ACHN (cell line): ENCODE measurements at regions not wholly inside any gene's neighbourhood (a gene's known extent, or its start where the extent isn't known, plus 50 kb on each side); places are given as distances from the start of the nearest gene placed in this dataset.
"Not testable (repeated sequence)": the region's sequence is repeated elsewhere in the genome, so short reads cannot be mapped to it uniquely, and the experiment has no call there.

Source experiments
- DNase-seq: peaks from one replicate; pipeline ENCODE4 v3.0.0-alpha.2; 2015
- in situ Hi-C: cut with HindIII; loops from 2 replicates; pipeline ENCODE4 v1.10.0; 2017; ENCODE audit warnings: low sequenced_read_pairs, low pct_ligation_motif_present, low pct_unique_long_range_greater_than_20kb

GRCh38 chr2:87672404-87672803 is 75.5 kb upstream of the PLGLB2 start:
- in situ Hi-C loops, DNase-seq: not testable (repeated sequence)

DNA sequence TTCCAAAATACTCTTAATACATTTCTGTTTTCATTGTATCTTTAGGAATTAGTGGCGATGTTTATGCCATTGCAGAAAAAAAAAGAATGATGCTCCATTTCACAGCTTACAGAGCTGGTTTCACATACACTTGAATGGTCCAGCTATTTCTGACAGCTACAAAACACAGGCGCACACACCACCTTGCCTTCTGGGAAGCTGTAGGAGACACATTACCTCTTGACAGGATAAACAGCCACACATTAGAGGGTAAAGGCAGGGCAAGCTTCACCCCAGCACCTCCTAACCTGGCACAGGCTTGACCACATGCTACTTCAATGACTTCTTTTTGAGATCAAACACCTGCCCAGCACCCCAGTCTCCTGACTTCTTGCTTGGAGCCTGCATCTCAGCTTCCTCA is 73.2 kb upstream of the PLGLB2 start:
- DNase-seq, in situ Hi-C loops: not testable (repeated sequence)

DNA sequence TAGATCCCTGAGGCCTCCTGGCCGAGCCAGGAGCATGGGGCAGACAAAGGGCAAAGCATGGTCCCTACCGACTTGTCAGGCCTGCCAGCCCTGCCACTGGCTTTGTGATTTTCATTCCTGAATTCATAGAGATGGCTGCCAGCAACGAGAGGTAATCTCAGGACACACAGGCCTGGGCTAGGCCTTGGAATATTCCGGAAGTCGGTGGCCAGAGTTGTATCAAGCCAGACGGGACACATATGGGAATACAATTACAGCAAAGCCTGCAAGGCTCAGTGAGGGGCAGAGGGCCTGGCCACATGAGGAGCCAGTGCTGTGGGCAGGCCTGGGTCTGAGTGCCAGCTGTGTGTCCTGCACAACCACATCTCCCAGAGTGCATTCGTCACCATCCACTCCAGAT is 72.4 kb upstream of the PLGLB2 start:
- DNase-seq, in situ Hi-C loops: not testable (repeated sequence)

DNA sequence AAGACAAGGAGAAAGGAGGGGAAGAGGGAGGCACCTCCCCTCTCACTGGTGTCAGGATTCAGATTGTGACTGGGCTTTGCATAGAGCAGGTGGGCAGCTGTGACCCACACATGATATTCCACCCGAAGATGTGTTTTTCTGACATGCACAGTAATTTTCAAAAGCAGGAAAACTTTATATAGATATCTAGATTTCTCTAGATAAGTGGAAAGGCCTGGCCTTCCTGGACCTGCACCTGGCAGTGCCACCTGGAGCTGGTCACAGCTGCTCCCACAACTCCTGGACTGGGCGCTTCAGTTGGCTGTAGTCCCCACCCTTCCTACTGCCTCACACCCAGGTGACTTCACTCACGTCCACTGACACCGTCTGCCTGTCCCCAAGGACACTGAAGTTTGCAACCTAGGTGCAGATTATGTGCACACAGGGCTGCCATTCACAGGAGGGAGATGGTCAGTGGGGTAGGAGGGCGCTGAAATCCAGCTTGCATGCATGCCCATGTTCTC is 70.4 kb upstream of the PLGLB2 start:
- DNase-seq, in situ Hi-C loops: not testable (repeated sequence)

DNA sequence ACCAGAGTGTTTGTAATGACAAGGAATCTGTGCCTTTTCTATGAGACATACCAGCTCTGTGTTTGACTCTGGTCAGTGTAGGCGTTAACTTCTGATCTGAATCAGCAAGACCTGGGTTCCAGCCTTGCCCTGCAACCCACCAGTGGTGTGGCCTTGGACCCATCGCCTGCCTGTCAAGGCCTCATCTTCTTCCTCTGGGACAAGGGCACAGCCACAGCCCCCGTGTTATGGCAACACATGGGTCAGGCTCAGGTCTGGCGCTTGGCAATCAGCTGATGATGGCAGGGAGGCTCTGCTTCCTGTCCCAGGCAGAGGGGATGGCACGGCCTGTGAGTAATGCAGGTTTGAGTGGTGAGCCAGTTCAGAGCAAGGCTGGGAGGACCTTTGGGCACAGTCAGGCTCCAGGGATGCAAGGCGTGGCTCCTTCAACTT is 69.1 kb upstream of the PLGLB2 start:
- in situ Hi-C loops, DNase-seq: not testable (repeated sequence)

DNA sequence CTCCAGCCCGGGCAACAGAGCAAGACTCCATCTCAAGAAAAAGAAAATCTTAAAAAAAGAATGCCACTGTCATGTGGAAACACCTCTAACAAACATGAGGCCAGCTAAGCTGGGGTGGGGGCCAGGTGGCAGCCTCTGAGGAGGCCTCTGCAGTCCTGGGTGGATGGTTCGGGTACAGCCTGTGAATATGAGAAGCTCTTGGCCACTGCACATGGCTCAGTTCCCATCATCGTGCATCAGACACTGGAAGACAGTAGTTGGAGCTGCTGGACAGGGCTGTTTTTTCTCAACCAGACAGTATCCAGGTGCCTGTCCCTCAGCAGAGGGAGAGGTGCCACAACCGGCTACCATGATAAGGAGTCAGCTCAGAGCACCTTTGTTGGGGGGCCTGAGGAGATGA is 67.9 kb upstream of the PLGLB2 start:
- DNase-seq, in situ Hi-C loops: not testable (repeated sequence)

GRCh38 chr2:87680691-87681090 is 67.2 kb upstream of the PLGLB2 start:
- DNase-seq, in situ Hi-C loops: not testable (repeated sequence)

DNA sequence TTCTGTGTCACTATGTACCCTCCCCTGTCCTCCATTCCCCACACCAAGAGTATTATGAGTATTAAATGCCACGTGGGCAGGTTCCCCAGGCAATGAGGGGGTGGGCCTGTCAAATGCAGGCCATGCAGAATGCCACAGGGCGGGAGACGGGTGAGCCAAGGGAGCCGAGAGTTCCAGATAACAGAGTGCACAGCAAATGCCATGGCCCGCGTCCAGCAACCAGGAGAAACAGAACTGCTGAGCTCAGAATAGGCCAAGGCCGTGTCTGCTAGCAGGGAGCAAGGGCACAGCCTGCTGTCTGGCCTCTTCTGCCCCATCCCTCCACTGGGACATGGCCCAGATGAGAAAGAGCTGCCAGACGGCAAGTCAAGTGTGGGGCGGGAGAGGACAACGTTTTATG is 64.4 kb upstream of the PLGLB2 start:
- in situ Hi-C loops, DNase-seq: not testable (repeated sequence)

- in situ Hi-C loops, DNase-seq: not testable (repeated sequence)
Measured at GRCh38 chr2:87683961-87684360, 63.9 kb upstream of the PLGLB2 start.

DNA sequence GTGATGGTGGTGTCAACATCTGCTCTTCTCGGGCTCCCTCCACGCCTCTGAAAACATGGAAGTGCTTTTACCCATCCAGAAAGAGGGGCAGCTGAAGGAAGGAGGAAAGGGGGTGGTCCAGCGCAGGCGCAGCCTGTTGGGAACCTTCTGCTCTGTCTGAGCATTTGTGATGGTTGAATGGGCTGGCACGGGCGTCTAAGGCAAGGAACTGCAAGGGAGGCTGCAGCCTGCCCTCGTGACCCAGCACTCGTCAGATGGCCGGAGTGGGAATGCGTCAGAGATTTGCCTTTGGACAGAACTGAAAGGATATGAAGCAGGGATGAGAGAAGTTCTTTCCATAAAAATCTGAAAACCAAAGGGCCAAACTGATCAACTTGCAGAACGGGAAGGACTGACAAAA is 62.3 kb upstream of the PLGLB2 start:
- peak; percentile 37 for DNase-seq
- in situ Hi-C loops: not testable (repeated sequence)

- in situ Hi-C loops: not testable (repeated sequence)
Measured at GRCh38 chr2:87686873-87687549, 60.9 kb upstream of the PLGLB2 start.

GRCh38 chr2:87687550-87688270 is 60.2 kb upstream of the PLGLB2 start:
- in situ Hi-C loops, DNase-seq: not testable (repeated sequence)

More at GRCh38 chr2:87686873-87687549, 60.9 kb upstream of the PLGLB2 start:
- not testable (repeated sequence) for DNase-seq

- DNase-seq, in situ Hi-C loops: not testable (repeated sequence)
Measured at GRCh38 chr2:87691899-87692592, 55.8 kb upstream of the PLGLB2 start.

- DNase-seq, in situ Hi-C loops: not testable (repeated sequence)
Measured at GRCh38 chr2:87692914-87693313, 55.0 kb upstream of the PLGLB2 start.

GRCh38 chr2:87693882-87694281 is 54.0 kb upstream of the PLGLB2 start:
- in situ Hi-C loops: not testable (repeated sequence)

DNA sequence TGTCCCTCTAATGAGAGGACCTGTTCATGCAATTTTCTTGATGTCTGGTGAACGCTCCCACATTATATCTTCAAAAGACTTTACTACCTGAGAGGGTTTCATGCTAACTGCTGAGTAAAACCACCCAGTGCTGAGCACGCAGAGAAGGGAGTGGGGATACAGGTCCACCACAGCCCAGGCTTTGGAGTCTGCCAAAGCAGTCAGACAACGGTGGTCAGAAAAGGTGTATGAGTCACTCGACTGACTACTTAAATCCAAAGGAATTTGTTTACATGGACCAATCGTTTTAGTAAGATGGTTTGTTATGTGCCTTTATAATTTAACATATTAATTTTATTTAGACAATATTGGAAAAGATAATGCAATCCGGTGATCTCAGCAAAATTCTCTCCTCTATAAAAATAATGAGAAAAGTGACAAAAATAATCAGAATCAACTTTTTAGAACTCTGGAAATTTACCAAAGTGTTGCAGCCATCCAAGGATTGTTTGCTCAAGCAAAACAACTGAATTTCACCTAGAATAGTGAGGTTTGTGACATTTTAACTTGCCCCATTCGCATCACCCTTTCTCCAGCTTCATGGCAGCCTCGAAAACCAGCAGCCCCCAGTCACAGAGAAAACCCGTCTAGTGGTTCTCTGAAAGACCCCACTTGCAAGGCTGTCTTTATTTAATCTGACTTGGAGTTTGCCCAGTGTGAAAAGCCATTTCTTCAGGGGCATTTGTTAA is 52.1 kb upstream of the PLGLB2 start:
- DNase-seq, in situ Hi-C loops: not testable (repeated sequence)

More at GRCh38 chr2:87693882-87694281, 54.0 kb upstream of the PLGLB2 start:
- not testable (repeated sequence) for DNase-seq
